Activated naive CD4-positive, alpha-beta T cell treated with anti-CD3 and anti-CD28 coated beads for 36 hours (primary cell): ENCODE measurements at regions not wholly inside any gene's neighbourhood (a gene's known extent, or its start where the extent isn't known, plus 50 kb on each side); places are given as distances from the start of the nearest gene placed in this dataset.
"Not testable (repeated sequence)": the region's sequence is repeated elsewhere in the genome, so short reads cannot be mapped to it uniquely, and the experiment has no call there.

Experiments used
- CTCF ChIA-PET: fragments of 350-600 bp; sonication (Branson Sonifier 250); formaldehyde crosslinking; loops from one replicate; lab custom pipeline; 2021; ENCODE audit warnings: antibody characterized with exemption; lab: Charles Lee
- DNase-seq: peaks from one replicate; pipeline ENCODE4 v3.0.0-alpha.2; 2020
- H3K27ac Mint-ChIP-seq: one replicate; pipeline ENCODE4 v1.8.0; 2021; ENCODE audit warnings: mild to moderate bottlenecking, mixed read lengths
- H3K27me3 Mint-ChIP-seq: one replicate; pipeline ENCODE4 v1.8.0; 2021; ENCODE audit warnings: low read depth, mixed read lengths
- H3K36me3 Mint-ChIP-seq: one replicate; pipeline ENCODE4 v1.8.0; 2021; ENCODE audit warnings: low read depth, mixed read lengths
- H3K4me1 Mint-ChIP-seq: one replicate; pipeline ENCODE4 v1.8.0; 2021; ENCODE audit warnings: low read depth, mixed read lengths
- H3K4me3 Mint-ChIP-seq: one replicate; pipeline ENCODE4 v1.8.0; 2021; ENCODE audit warnings: mild to moderate bottlenecking, moderate library complexity, mixed read lengths
- H3K9me3 Mint-ChIP-seq: one replicate; pipeline ENCODE4 v1.8.0; 2021; ENCODE audit warnings: mixed read lengths
- intact Hi-C: fragments of 100-400 bp; cut with micrococcal nuclease; formaldehyde crosslinking; loops from one replicate; pipeline ENCODE4 v1.15.1; 2023

GRCh38 chr5:51678330-51678729 is 295.1 kb downstream of the ISL1 start:
- Mint-ChIP-seq H3K36me3 (no peaks in the 10 kb centered on the region), H3K4me3 (no peak overlapping the region), H3K4me1 (no peaks in the 10 kb centered on the region), H3K27ac (no peak overlapping the region), H3K9me3 (peaks cover 2% of the 10 kb centered on the region), H3K27me3 (no peaks in the 10 kb centered on the region)
- intact Hi-C loops: no loop called here
- CTCF ChIA-PET: no interaction called here
- no peak for DNase-seq

GRCh38 chr5:51679286-51679685 is 296.0 kb downstream of the ISL1 start:
- H3K27me3 Mint-ChIP-seq: no peaks in the 10 kb centered on the region

GRCh38 chr5:51684794-51685355 is 301.6 kb downstream of the ISL1 start:
- Mint-ChIP-seq H3K4me1 (no peaks in the 10 kb centered on the region), H3K9me3 (no peaks in the 10 kb centered on the region), H3K27ac (no peak overlapping the region), H3K27me3 (no peaks in the 10 kb centered on the region), H3K36me3 (no peaks in the 10 kb centered on the region), H3K4me3 (no peak overlapping the region)
- CTCF ChIA-PET: no interaction called here
- intact Hi-C loops: no loop called here
- no peak for DNase-seq

More at GRCh38 chr5:51679286-51679685, 296.0 kb downstream of the ISL1 start:
- no peak overlapping the region for H3K4me3 Mint-ChIP-seq
- no peak overlapping the region for H3K27ac Mint-ChIP-seq
- DNase-seq: no peak
- CTCF ChIA-PET: no interaction called here
- H3K9me3 Mint-ChIP-seq: peaks cover 2% of the 10 kb centered on the region
- no peaks in the 10 kb centered on the region for H3K4me1 Mint-ChIP-seq
- intact Hi-C loops: no loop called here
- H3K36me3 Mint-ChIP-seq: no peaks in the 10 kb centered on the region

- CTCF ChIA-PET: no interaction called here
- Mint-ChIP-seq H3K27me3 (no peaks in the 10 kb centered on the region), H3K4me3 (no peak overlapping the region), H3K36me3 (no peaks in the 10 kb centered on the region), H3K27ac (no peak overlapping the region), H3K4me1 (no peaks in the 10 kb centered on the region), H3K9me3 (no peaks in the 10 kb centered on the region)
- no peak for DNase-seq
- intact Hi-C loops: no loop called here
These were observed 302.2 kb downstream of the ISL1 start for GRCh38 chr5:51685419-51685818.

- intact Hi-C loops: no loop called here
- no peaks in the 10 kb centered on the region for H3K36me3 Mint-ChIP-seq
- H3K4me3 Mint-ChIP-seq: no peak overlapping the region
- CTCF ChIA-PET: interaction anchor here (0.5 kb wide), 1 partner anchor 445 kb away, joined by 4 read pairs; no protein-coding TSS in a partner anchor
- H3K27me3 Mint-ChIP-seq: no peaks in the 10 kb centered on the region
- H3K9me3 Mint-ChIP-seq: no peaks in the 10 kb centered on the region
- H3K27ac Mint-ChIP-seq: no peak overlapping the region
- no peaks in the 10 kb centered on the region for H3K4me1 Mint-ChIP-seq
- no peak for DNase-seq
These were observed 303.4 kb downstream of the ISL1 start for GRCh38 chr5:51686622-51687021.

GRCh38 chr5:51691538-51692079 is 308.4 kb downstream of the ISL1 start:
- no peak overlapping the region for H3K4me3 Mint-ChIP-seq
- peaks cover 19% of the 10 kb centered on the region for H3K9me3 Mint-ChIP-seq
- H3K27me3 Mint-ChIP-seq: no peaks in the 10 kb centered on the region
- CTCF ChIA-PET: no interaction called here
- H3K36me3 Mint-ChIP-seq: no peaks in the 10 kb centered on the region
- intact Hi-C loops: no loop called here
- no peak for DNase-seq
- no peaks in the 10 kb centered on the region for H3K4me1 Mint-ChIP-seq
- no peak overlapping the region for H3K27ac Mint-ChIP-seq

GRCh38 chr5:51694826-51695225 is 311.6 kb downstream of the ISL1 start:
- no peaks in the 10 kb centered on the region for H3K36me3 Mint-ChIP-seq
- CTCF ChIA-PET: no interaction called here
- H3K4me3 Mint-ChIP-seq: no peak overlapping the region
- H3K9me3 Mint-ChIP-seq: peaks cover 30% of the 10 kb centered on the region
- H3K4me1 Mint-ChIP-seq: no peaks in the 10 kb centered on the region
- no peaks in the 10 kb centered on the region for H3K27me3 Mint-ChIP-seq
- intact Hi-C loops: no loop called here
- no peak for DNase-seq
- no peak overlapping the region for H3K27ac Mint-ChIP-seq

GRCh38 chr5:51696122-51696521 is 312.9 kb downstream of the ISL1 start:
- no peak for DNase-seq
- H3K4me1 Mint-ChIP-seq: no peaks in the 10 kb centered on the region
- no peak overlapping the region for H3K27ac Mint-ChIP-seq
- H3K27me3 Mint-ChIP-seq: no peaks in the 10 kb centered on the region
- H3K9me3 Mint-ChIP-seq: peaks cover 32% of the 10 kb centered on the region
- intact Hi-C loops: no loop called here
- H3K4me3 Mint-ChIP-seq: no peak overlapping the region
- H3K36me3 Mint-ChIP-seq: no peaks in the 10 kb centered on the region
- CTCF ChIA-PET: no interaction called here

GRCh38 chr5:51702046-51702445 is 318.8 kb downstream of the ISL1 start:
- intact Hi-C loops, H3K27me3 Mint-ChIP-seq, CTCF ChIA-PET, H3K36me3 Mint-ChIP-seq, H3K27ac Mint-ChIP-seq, DNase-seq, H3K4me1 Mint-ChIP-seq, H3K4me3 Mint-ChIP-seq: not testable (repeated sequence)
- peaks cover 21% of the 10 kb centered on the region for H3K9me3 Mint-ChIP-seq

GRCh38 chr5:51712201-51712600 is 329.0 kb downstream of the ISL1 start:
- H3K27me3 Mint-ChIP-seq: no peaks in the 10 kb centered on the region
- H3K4me3 Mint-ChIP-seq: no peak overlapping the region
- no peaks in the 10 kb centered on the region for H3K4me1 Mint-ChIP-seq
- H3K36me3 Mint-ChIP-seq: no peaks in the 10 kb centered on the region
- H3K9me3 Mint-ChIP-seq: peaks cover 12% of the 10 kb centered on the region
- DNase-seq: no peak
- intact Hi-C loops: no loop called here
- CTCF ChIA-PET: no interaction called here
- H3K27ac Mint-ChIP-seq: no peak overlapping the region

- H3K36me3 Mint-ChIP-seq, DNase-seq, H3K9me3 Mint-ChIP-seq, CTCF ChIA-PET, H3K4me3 Mint-ChIP-seq, intact Hi-C loops, H3K4me1 Mint-ChIP-seq, H3K27ac Mint-ChIP-seq, H3K27me3 Mint-ChIP-seq: not testable (repeated sequence)
These were observed 332.2 kb downstream of the ISL1 start for GRCh38 chr5:51715445-51715844.

- H3K36me3 Mint-ChIP-seq: no peaks in the 10 kb centered on the region
- no peaks in the 10 kb centered on the region for H3K4me1 Mint-ChIP-seq
- H3K27ac Mint-ChIP-seq: no peak overlapping the region
- DNase-seq: no peak
- peaks cover 13% of the 10 kb centered on the region for H3K9me3 Mint-ChIP-seq
- H3K4me3 Mint-ChIP-seq: no peak overlapping the region
- intact Hi-C loops: no loop called here
- H3K27me3 Mint-ChIP-seq: no peaks in the 10 kb centered on the region
- CTCF ChIA-PET: interaction anchor here (0.6 kb wide), 1 partner anchor 132 kb away, joined by 3 read pairs; no protein-coding TSS in a partner anchor
These were observed 348.3 kb downstream of the ISL1 start for GRCh38 chr5:51731421-51732029.

GRCh38 chr5:51732304-51732703 is 349.1 kb downstream of the ISL1 start:
- Mint-ChIP-seq H3K4me3 (no peak overlapping the region), H3K4me1 (no peaks in the 10 kb centered on the region), H3K27ac (no peak overlapping the region), H3K9me3 (peaks cover 15% of the 10 kb centered on the region), H3K36me3 (no peaks in the 10 kb centered on the region), H3K27me3 (no peaks in the 10 kb centered on the region)
- CTCF ChIA-PET: no interaction called here
- intact Hi-C loops: no loop called here
- no peak for DNase-seq
